Fibroblast of peridontal ligament (primary cell): ENCODE measurements at regions not wholly inside any gene's neighbourhood (a gene's known extent, or its start where the extent isn't known, plus 50 kb on each side); places are given as distances from the start of the nearest gene placed in this dataset.

Experiments
- DNase-seq: peaks from one replicate; pipeline ENCODE4 v3.0.0-alpha.2; 2010; ENCODE audit errors: extremely low read depth

- no peak for DNase-seq
Measured at GRCh38 chr3:89625945-89626344, 518.5 kb downstream of the EPHA3 start.

GRCh38 chr3:89628856-89629670, 521.6 kb downstream of the EPHA3 start:
- no peak for DNase-seq

GRCh38 chr3:89635137-89635536, 527.7 kb downstream of the EPHA3 start:
- no peak for DNase-seq

GRCh38 chr3:89644716-89645115, 537.3 kb downstream of the EPHA3 start:
- no peak for DNase-seq

- DNase-seq, result no peak
Measured at GRCh38 chr3:89649431-89649830, 542.0 kb downstream of the EPHA3 start.

- no peak for DNase-seq
Measured at GRCh38 chr3:89654031-89654430, 546.6 kb downstream of the EPHA3 start.

GRCh38 chr3:89656388-89656787, 549.0 kb downstream of the EPHA3 start:
- no peak for DNase-seq

GRCh38 chr3:89679686-89680085, 572.3 kb downstream of the EPHA3 start:
- no peak for DNase-seq

GRCh38 chr3:89682556-89682955, 575.1 kb downstream of the EPHA3 start:
- peak; percentile 52 for DNase-seq

GRCh38 chr3:89685731-89686130, 578.3 kb downstream of the EPHA3 start:
- no peak for DNase-seq

- DNase-seq, result peak; percentile 83
Measured at GRCh38 chr3:89690646-89691045, 583.2 kb downstream of the EPHA3 start.

- no peak for DNase-seq
Measured at GRCh38 chr3:89692601-89693000, 585.2 kb downstream of the EPHA3 start.

- DNase-seq, result no peak
Measured at GRCh38 chr3:89697321-89697916, 590.0 kb downstream of the EPHA3 start.

GRCh38 chr3:89698208-89698830, 590.9 kb downstream of the EPHA3 start:
- DNase-seq, result peak; percentile 18

GRCh38 chr3:89699229-89699628, 591.8 kb downstream of the EPHA3 start:
- no peak for DNase-seq

GRCh38 chr3:89699771-89700170, 592.4 kb downstream of the EPHA3 start:
- no peak for DNase-seq

GRCh38 chr3:89702404-89702803, 595.0 kb downstream of the EPHA3 start:
- no peak for DNase-seq

- DNase-seq, result no peak
Measured at GRCh38 chr3:89713196-89713595, 605.8 kb downstream of the EPHA3 start.

- DNase-seq, result no peak
Measured at GRCh38 chr3:89714237-89714636, 606.8 kb downstream of the EPHA3 start.

GRCh38 chr3:89740080-89740880, 632.9 kb downstream of the EPHA3 start:
- DNase-seq, result peak; percentile 5

GRCh38 chr3:89740881-89741177, 633.4 kb downstream of the EPHA3 start:
- DNase-seq, result peak; percentile 88

- DNase-seq, result no peak
Measured at GRCh38 chr3:89742546-89742945, 635.1 kb downstream of the EPHA3 start.
